BE2C (cell line): ENCODE measurements at regions not wholly inside any gene's neighbourhood (a gene's known extent, or its start where the extent isn't known, plus 50 kb on each side); places are given as distances from the start of the nearest gene placed in this dataset.

Source experiments
- DNase-seq: peaks from one replicate; pipeline ENCODE4 v3.0.0-alpha.2; 2020
- H3K27me3 ChIP-seq: fragments of 250-450 bp; sonication (Bioruptor Pico); 2 replicates; pipeline ENCODE4 v1.5.1; 2020; ENCODE audit warnings: mild to moderate bottlenecking
- H3K36me3 ChIP-seq: fragments of 250-450 bp; sonication (Bioruptor Pico); 2 replicates; pipeline ENCODE4 v1.5.1; 2020; ENCODE audit warnings: mild to moderate bottlenecking
- H3K4me1 ChIP-seq: fragments of 250-450 bp; sonication (Bioruptor Pico); 2 replicates; pipeline ENCODE4 v1.5.1; 2020
- H3K4me3 ChIP-seq: 2 replicates; pipeline ENCODE4 v1.5.1; 2011; ENCODE audit warnings: low read depth, low read length
- H3K9me3 ChIP-seq: fragments of 250-450 bp; sonication (Bioruptor Pico); 2 replicates; pipeline ENCODE4 v1.5.1; 2020
- TF ChIP-seq, protein P1 (sequence below): IDR thresholded peaks from 2 replicates; pipeline ENCODE4 v1.5.1; 2012; ENCODE audit warnings: mild to moderate bottlenecking, low read depth, low read length

DNA sequence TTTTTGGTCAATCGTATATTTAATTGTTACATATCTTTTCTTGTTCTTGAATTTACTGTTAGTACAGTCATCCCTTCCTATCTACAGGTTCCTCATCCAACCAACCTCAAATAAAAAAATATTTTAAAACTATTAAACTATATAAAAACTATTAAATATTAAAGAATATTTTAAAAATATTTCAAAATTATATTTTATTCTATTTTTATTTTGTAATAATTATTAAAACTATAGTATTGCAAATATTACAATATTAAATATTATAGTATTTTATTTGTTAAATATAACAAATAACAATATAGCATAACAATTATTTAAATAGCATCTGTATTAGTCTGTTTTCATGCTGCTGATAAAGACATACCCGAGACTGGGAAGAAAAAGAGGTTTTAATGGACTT lies 357.9 kb upstream of the GOLIM4 start:
- Histone ChIP-seq H3K9me3 (no peaks in the 10 kb centered on the region), H3K4me1 (no peaks in the 10 kb centered on the region), H3K27me3 (no peaks in the 10 kb centered on the region), H3K36me3 (no peaks in the 10 kb centered on the region), H3K4me3 (no peak overlapping the region)
- DNase-seq: no peak
- TF ChIP-seq, protein P1, sequence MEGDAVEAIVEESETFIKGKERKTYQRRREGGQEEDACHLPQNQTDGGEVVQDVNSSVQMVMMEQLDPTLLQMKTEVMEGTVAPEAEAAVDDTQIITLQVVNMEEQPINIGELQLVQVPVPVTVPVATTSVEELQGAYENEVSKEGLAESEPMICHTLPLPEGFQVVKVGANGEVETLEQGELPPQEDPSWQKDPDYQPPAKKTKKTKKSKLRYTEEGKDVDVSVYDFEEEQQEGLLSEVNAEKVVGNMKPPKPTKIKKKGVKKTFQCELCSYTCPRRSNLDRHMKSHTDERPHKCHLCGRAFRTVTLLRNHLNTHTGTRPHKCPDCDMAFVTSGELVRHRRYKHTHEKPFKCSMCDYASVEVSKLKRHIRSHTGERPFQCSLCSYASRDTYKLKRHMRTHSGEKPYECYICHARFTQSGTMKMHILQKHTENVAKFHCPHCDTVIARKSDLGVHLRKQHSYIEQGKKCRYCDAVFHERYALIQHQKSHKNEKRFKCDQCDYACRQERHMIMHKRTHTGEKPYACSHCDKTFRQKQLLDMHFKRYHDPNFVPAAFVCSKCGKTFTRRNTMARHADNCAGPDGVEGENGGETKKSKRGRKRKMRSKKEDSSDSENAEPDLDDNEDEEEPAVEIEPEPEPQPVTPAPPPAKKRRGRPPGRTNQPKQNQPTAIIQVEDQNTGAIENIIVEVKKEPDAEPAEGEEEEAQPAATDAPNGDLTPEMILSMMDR: no peak

DNA sequence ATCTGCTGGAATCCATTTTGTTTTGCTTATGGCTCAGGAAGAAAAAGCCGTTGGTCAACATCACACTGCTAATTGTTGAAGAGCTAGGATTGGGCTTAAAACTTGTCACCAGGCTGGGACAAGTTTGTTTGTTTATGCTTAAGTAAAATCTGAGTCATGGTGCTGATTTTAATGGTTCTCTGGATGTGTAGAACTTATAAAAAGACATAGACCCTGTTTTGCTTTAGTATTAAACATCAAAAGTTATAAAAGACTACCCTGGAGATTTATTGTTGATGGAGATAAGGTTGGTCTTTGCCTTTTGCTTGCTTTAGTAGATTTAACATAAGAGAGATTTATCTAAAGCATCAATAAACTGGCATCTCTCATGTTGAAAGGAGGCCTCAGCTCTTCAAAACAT lies 348.2 kb upstream of the GOLIM4 start:
- TF ChIP-seq, protein P1: no peak
- Histone ChIP-seq H3K27me3 (no peaks in the 10 kb centered on the region), H3K4me3 (no peak overlapping the region), H3K4me1 (no peaks in the 10 kb centered on the region), H3K36me3 (no peaks in the 10 kb centered on the region), H3K9me3 (no peaks in the 10 kb centered on the region)
- no peak for DNase-seq

DNA sequence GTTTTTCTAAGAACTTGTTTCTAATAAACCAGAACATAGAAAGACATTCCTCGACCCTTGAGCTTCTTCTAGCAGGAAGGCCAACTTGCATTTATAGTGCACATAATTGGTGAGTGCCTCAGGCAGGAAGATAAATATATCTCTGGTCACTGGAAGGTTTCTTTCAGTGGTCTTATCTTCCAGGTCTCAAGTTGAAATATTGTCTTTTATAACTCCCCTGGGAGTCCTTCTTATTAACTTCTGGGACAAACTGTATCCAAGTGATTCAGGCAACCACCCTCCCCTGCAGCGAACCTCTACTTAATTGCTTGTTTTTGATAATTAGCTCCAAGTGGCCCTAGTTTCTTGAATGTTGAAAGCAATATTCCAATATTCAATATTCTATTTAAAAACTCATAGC lies 346.8 kb upstream of the GOLIM4 start:
- no peak for DNase-seq
- H3K4me3 ChIP-seq: no peak overlapping the region
- TF ChIP-seq, protein P1: no peak

DNA sequence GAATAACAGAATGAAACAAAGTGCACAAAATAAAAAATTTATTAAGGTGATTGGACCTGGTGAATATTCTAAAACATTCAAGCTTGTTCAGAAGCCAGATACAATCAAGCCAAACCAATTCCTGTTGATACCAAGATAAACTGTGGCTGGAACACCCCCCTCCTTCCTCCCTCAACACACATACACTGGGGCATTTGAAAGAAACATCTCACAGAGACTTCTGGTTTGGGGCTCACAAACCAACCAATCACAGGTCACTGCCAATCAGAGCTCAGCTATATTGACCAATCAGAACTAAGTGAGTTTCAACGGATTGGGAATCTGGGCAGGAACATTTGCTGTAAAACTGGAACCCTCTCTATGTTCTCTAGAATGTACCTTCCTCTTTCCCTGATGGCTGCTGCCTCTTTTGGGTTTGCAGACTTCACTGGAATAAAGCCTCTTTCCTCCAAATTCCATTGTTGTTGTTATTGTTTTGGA lies 340.6 kb upstream of the GOLIM4 start:
- Histone ChIP-seq H3K4me3 (no peak overlapping the region), H3K27me3 (no peaks in the 10 kb centered on the region), H3K4me1 (no peaks in the 10 kb centered on the region), H3K9me3 (no peaks in the 10 kb centered on the region), H3K36me3 (no peaks in the 10 kb centered on the region)
- TF ChIP-seq, protein P1: no peak
- no peak for DNase-seq

More for the DNA sequence above, 346.8 kb upstream of the GOLIM4 start:
- Histone ChIP-seq H3K36me3 (no peaks in the 10 kb centered on the region), H3K4me1 (no peaks in the 10 kb centered on the region), H3K27me3 (no peaks in the 10 kb centered on the region), H3K9me3 (no peaks in the 10 kb centered on the region)

DNA sequence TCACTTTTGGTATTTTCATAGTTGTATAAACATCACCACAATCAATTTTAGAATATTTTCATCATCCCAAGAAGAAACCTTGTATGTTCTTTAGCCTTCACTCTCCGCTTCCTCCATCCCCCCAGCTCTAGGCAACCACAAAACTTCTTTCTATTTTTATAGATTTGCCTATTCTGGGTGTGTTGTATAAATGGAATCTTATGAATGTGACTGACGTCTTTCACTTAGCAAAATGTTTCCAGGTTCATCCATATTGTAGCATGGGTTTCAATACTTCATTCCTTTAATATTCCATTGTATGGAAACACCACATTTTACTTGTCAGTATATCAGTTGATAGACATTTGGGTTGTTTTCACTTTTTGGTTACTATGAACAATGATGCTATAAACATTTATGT lies 335.8 kb upstream of the GOLIM4 start:
- no peaks in the 10 kb centered on the region for H3K4me1 ChIP-seq
- no peak for DNase-seq
- H3K36me3 ChIP-seq: no peaks in the 10 kb centered on the region
- H3K27me3 ChIP-seq: no peaks in the 10 kb centered on the region
- H3K9me3 ChIP-seq: no peaks in the 10 kb centered on the region
- TF ChIP-seq, protein P1: no peak
- no peak overlapping the region for H3K4me3 ChIP-seq

DNA sequence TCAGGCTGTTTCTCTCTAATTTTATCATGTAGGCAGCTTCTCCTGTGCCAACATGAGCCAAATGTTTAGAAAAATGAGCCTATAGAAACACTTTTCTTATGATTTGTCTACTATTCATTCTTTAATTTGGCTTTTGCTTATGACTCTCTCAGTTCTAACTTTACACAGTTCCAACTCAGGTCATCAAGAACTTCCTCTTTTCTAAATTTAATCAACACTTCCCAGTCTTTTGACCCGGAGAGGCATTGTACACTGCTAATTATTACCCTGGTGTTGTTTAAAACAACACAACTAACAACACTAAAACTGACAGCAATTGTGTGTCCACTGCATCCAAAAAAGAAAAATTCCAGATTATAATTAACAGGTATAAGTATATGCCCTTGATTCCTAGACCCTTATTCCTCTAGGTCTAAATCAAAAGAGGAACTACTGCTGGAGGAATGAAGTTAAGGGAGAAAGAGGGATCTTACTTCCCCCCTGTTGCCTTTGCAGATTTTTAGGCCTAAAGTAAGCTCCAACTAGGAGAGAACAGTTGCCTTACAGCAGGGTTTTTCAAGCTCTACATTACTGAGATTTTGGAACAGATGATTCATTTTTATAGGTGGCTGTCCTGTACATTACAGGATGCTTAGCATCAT lies 332.2 kb upstream of the GOLIM4 start:
- TF ChIP-seq, protein P1: no peak

More for the DNA sequence above, 332.2 kb upstream of the GOLIM4 start:
- no peaks in the 10 kb centered on the region for H3K4me1 ChIP-seq
- no peak for DNase-seq
- H3K9me3 ChIP-seq: no peaks in the 10 kb centered on the region
- no peaks in the 10 kb centered on the region for H3K36me3 ChIP-seq
- H3K4me3 ChIP-seq: no peak overlapping the region
- H3K27me3 ChIP-seq: no peaks in the 10 kb centered on the region
